ENCODE measurements at regions not wholly inside any gene's neighbourhood (a gene's known extent, or its start where the extent isn't known, plus 50 kb on each side); places are given as distances from the start of the nearest gene placed in this dataset.

DNA sequence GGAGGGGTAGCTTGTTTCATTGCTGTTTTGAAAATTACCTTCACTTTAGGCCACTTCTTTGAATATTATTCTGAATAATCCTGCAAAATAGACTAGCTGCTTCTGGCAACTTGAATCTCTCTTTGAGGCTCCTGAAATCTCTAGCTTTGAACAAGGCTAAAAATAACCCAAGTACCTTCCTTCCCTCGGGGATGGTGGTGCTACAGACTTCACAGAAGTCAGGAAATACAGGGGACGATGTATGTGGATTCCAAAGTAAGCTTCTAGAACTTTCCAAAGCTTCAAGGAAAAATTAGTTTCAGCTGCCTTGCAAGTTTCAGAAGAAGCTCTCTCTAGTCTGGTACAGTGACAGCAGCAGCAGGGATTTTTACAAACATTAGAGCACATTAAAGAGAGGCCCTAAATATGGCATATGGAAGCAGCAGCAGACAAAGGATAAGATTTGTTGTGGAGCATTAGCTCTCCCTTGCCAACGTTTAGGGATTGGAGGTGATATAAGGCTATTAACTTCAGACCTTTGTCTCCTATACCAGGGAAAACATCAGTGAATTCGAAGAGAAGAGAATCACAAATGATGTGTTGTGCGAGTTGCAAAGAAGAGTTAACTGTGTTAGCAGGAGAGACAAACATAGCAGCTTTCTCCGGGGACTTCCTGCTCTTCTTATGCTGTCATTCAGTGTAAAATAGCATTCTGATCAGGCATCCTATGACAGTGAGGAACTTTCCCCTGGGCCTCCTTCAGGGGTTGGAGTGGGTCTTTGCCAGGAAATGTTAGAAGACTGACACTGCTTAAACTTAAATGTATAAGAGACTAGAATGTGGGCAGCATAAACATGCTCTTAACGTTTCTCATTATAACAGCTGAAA, 783.0 kb upstream of the ARPP21 start:
- TF ChIP-seq EZH2 (IDR thresholded peaks at IDR 0.05; ENCODE audit: borderline replicate concordance, insufficient read depth, low read depth, low read length, poor library complexity, severe bottlenecking), result no peak
- TF ChIP-seq, protein P1, sequence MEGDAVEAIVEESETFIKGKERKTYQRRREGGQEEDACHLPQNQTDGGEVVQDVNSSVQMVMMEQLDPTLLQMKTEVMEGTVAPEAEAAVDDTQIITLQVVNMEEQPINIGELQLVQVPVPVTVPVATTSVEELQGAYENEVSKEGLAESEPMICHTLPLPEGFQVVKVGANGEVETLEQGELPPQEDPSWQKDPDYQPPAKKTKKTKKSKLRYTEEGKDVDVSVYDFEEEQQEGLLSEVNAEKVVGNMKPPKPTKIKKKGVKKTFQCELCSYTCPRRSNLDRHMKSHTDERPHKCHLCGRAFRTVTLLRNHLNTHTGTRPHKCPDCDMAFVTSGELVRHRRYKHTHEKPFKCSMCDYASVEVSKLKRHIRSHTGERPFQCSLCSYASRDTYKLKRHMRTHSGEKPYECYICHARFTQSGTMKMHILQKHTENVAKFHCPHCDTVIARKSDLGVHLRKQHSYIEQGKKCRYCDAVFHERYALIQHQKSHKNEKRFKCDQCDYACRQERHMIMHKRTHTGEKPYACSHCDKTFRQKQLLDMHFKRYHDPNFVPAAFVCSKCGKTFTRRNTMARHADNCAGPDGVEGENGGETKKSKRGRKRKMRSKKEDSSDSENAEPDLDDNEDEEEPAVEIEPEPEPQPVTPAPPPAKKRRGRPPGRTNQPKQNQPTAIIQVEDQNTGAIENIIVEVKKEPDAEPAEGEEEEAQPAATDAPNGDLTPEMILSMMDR (IDR thresholded peaks at IDR 0.05), result no peak
